ENCODE measurements at regions not wholly inside any gene's neighbourhood (a gene's known extent, or its start where the extent isn't known, plus 50 kb on each side); places are given as distances from the start of the nearest gene placed in this dataset.
"Not testable (repeated sequence)": the region's sequence is repeated elsewhere in the genome, so short reads cannot be mapped to it uniquely, and the experiment has no call there.

DNA sequence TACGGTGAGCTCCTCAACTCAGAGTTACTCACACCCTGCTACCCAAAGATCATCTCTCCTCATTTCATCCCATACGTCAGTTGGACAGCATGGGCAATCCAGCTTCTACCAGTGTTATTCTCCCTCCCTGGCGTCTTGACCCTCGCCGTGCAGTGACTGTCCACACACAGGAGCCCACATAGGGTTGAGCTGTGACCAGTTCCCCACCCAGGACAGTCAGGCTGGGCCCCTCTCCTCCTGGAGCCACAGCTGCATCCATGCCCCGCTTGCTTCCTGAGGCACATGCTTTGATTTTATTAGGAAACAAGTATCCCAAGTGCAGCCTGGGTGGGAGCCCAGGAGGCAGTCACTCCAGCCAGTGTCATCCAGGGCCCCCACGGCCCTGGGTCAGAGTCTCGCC is 140.3 kb upstream of the SFSWAP start:
- no peak overlapping the region for H3K4me3 ChIP-seq (ENCODE audit: low read depth, low read length)
- in situ Hi-C loops (cut with HindIII; ENCODE audit: low pct_ligation_motif_present, low sequenced_read_pairs), result no loop called here
- no peaks in the 10 kb centered on the region for H3K27me3 ChIP-seq (replicated peaks)
- no peaks in the 10 kb centered on the region for H3K36me3 ChIP-seq (replicated peaks)
- DNase-seq, result no peak
- H3K27ac ChIP-seq, result no peak overlapping the region
- TF ChIP-seq, protein P1, sequence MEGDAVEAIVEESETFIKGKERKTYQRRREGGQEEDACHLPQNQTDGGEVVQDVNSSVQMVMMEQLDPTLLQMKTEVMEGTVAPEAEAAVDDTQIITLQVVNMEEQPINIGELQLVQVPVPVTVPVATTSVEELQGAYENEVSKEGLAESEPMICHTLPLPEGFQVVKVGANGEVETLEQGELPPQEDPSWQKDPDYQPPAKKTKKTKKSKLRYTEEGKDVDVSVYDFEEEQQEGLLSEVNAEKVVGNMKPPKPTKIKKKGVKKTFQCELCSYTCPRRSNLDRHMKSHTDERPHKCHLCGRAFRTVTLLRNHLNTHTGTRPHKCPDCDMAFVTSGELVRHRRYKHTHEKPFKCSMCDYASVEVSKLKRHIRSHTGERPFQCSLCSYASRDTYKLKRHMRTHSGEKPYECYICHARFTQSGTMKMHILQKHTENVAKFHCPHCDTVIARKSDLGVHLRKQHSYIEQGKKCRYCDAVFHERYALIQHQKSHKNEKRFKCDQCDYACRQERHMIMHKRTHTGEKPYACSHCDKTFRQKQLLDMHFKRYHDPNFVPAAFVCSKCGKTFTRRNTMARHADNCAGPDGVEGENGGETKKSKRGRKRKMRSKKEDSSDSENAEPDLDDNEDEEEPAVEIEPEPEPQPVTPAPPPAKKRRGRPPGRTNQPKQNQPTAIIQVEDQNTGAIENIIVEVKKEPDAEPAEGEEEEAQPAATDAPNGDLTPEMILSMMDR (IDR thresholded peaks at IDR 0.05; ENCODE audit: low read depth, low read length, missing control alignments), result no peak

DNA sequence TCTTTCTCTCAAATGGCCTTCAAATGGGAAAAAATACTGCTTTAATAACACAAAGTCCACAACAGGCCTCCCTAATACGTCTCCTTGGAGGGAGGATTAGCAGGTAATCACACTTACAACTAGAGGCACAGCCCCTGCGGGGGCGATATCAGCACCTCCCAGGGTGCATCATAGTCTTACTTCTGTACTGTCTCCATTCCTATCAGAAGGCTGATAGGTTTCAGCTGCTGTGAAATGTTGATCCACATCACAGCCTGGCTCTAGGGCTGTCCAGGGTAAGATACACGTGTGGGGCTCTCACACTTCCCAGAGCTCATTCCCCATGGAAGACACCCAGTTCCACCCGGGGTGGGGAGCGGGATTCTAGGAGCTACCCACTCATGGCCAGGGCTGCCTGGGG is 139.1 kb upstream of the SFSWAP start:
- TF ChIP-seq, protein P1 (IDR thresholded peaks at IDR 0.05; ENCODE audit: low read depth, low read length, missing control alignments), result no peak
- Histone ChIP-seq H3K36me3 (replicated peaks) (no peaks in the 10 kb centered on the region), H3K27ac (no peak overlapping the region), H3K27me3 (replicated peaks) (no peaks in the 10 kb centered on the region), H3K4me3 (ENCODE audit: low read depth, low read length) (no peak overlapping the region)
- DNase-seq, result no peak
- in situ Hi-C loops (cut with HindIII; ENCODE audit: low pct_ligation_motif_present, low sequenced_read_pairs), result no loop called here

DNA sequence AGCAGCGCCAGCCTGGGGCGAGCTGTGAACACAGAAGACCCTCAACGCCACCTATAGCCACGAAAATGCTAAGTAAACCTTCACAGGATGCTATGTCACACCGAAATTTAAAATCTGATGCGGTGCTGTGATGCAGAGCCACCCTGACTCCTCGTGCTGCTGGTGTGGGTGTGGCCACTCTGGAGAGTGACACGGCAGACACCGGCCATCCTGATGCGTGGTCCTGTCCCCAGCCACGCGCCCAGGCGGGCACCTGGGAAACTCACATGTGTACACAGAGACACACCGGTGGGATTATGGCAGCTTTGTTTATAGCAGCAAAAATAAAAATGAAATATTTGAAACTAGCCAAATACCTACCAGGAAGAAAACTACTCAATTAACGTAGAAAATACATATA is 138.3 kb upstream of the SFSWAP start:
- H3K36me3 ChIP-seq (replicated peaks), result no peaks in the 10 kb centered on the region
- TF ChIP-seq, protein P1 (IDR thresholded peaks at IDR 0.05; ENCODE audit: low read depth, low read length, missing control alignments), result no peak
- no peak for DNase-seq
- no peaks in the 10 kb centered on the region for H3K27me3 ChIP-seq (replicated peaks)
- in situ Hi-C loops (cut with HindIII; ENCODE audit: low pct_ligation_motif_present, low sequenced_read_pairs), result no loop called here
- H3K4me3 ChIP-seq (ENCODE audit: low read depth, low read length), result no peak overlapping the region
- H3K27ac ChIP-seq, result no peak overlapping the region

DNA sequence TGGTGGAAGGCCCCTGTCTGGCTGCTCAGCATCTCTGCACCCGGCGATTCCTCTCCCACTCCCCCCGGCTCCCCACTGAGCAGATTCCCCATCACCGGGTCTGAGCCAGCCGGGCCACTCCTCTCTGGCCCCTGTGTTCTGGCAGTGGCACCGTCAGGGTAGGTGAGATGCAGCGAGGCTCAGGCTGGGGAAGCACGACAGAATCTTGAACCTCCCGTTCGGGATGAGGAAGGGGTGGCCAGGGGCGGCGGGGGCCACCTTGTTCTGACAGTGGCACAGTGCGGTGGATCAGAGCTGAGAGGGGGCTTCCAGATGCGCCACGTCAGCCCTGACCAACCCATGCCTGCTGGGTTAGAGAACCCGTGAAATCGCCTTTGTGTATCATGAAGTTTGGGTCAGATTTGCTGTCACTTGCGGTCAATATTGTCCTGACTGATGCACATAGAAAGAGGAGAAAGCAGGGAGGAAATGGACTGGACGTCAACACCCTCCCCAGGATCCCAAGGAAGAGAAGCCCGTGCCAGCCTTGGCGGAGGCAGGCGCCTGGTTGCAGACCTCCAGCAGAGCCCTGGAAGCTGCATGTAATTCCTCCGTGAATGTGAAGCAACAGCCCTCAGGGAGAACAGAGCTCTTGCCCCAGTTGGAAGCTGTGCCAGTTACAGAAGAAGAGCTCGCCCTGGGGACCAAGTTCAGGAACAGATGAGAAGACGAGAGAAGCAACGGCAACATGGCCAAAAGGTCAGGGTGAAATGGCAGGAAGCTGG is 137.1 kb upstream of the SFSWAP start:
- in situ Hi-C loops (cut with HindIII; ENCODE audit: low pct_ligation_motif_present, low sequenced_read_pairs), result no loop called here

DNA sequence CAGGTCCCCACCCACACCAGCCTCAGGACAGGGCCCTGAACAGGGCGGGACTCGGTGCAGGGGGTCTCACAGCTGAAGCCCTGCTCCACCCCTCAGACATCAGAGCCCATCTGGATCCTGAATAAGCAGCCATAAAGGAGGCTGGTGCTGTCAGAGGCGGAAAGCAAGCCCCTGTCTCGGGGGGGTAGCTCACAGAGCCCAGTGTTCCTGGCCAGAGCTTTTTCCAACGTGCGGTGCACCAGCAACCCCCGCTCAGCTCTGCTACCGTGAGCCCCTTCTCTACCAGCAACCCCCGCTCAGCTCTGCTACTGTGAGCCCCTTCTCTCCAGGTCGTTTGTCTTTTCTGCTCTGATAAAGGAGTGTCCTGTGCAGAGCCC is 136.5 kb upstream of the SFSWAP start:
- TF ChIP-seq, protein P1 (IDR thresholded peaks at IDR 0.05; ENCODE audit: low read depth, low read length, missing control alignments), result no peak
- Histone ChIP-seq H3K4me3 (ENCODE audit: low read depth, low read length) (no peak overlapping the region), H3K27ac (no peak overlapping the region), H3K36me3 (replicated peaks) (no peaks in the 10 kb centered on the region), H3K27me3 (replicated peaks) (no peaks in the 10 kb centered on the region)
- in situ Hi-C loops (cut with HindIII; ENCODE audit: low pct_ligation_motif_present, low sequenced_read_pairs), result no loop called here
- DNase-seq, result no peak

More for the DNA sequence above, 137.1 kb upstream of the SFSWAP start:
- Histone ChIP-seq H3K36me3 (replicated peaks) (no peaks in the 10 kb centered on the region), H3K4me3 (ENCODE audit: low read depth, low read length) (no peak overlapping the region), H3K27ac (no peak overlapping the region), H3K27me3 (replicated peaks) (no peaks in the 10 kb centered on the region)
- TF ChIP-seq, protein P1 (IDR thresholded peaks at IDR 0.05; ENCODE audit: low read depth, low read length, missing control alignments), result no peak
- no peak for DNase-seq

DNA sequence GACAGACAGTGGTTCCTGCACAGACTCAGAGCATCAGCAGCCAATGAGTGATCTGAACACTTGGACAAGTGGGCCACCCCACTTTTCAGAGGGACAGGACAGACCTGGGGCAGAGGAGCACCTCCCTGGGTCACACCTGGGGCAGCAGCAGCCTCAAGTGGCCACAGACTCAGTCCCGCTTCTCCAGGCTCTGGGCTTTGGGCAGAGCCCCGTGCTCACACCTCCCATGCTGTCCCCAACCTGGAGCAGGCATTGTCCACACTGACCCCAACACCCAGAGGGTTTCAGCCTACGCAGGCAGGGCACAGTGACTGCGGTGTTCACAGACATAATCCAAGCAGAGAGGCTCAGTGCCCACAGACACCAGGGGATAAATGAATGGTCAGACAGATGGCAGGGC is 135.5 kb upstream of the SFSWAP start:
- Histone ChIP-seq H3K36me3 (replicated peaks) (no peaks in the 10 kb centered on the region), H3K27me3 (replicated peaks) (no peaks in the 10 kb centered on the region), H3K27ac (no peak overlapping the region), H3K4me3 (ENCODE audit: low read depth, low read length) (no peak overlapping the region)
- DNase-seq, result no peak
- TF ChIP-seq, protein P1 (IDR thresholded peaks at IDR 0.05; ENCODE audit: low read depth, low read length, missing control alignments), result no peak
- in situ Hi-C loops (cut with HindIII; ENCODE audit: low pct_ligation_motif_present, low sequenced_read_pairs), result no loop called here

DNA sequence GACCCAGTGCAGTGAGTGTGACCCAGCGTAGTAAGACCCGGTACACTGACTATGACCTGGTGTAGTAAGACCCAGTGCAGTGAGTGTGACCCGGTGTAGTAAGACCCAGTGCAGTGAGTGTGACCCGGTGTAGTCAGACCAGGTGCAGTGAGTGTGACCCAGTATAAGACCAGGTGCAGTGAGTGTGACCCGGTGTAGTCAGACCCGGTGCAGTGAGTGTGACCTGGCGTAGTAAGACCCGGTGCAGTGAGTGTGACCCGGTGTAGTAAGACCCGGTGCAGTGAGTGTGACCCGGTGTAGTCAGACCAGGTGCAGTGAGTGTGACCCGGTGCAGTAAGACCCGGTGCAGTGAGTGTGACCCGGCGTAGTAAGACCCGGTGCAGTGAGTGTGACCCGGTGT is 134.2 kb upstream of the SFSWAP start:
- H3K36me3 ChIP-seq (replicated peaks); H3K27me3 ChIP-seq (replicated peaks); H3K27ac ChIP-seq; H3K4me3 ChIP-seq (ENCODE audit: low read depth, low read length); in situ Hi-C loops (cut with HindIII; ENCODE audit: low pct_ligation_motif_present, low sequenced_read_pairs): not testable (repeated sequence)
- DNase-seq, result peak; percentile 68

Data from brain microvascular endothelial cell (primary cell).